K562 (cell line): ENCODE measurements at regions not wholly inside any gene's neighbourhood (a gene's known extent, or its start where the extent isn't known, plus 50 kb on each side); places are given as distances from the start of the nearest gene placed in this dataset.

Experiments
- ATAC-seq: fragments of 200-7000 bp; cut with Tn5 transposase; 3 replicates; pipeline ENCODE4 v1.9.1; 2020; ENCODE audit warnings: moderate library complexity
- BruUV-seq: library from RNA; stranded (reverse); fragments of 400-500 nt; replicated peaks from 2 replicates; lab custom pipeline; 2021; lab: Mats Ljungman, UMichigan
- CTCF ChIA-PET: fragments of 300-600 bp; formaldehyde crosslinking; extraction: SDS; loops from one replicate; lab custom pipeline; 2021; ENCODE audit warnings: low intra/inter-chr PET ratio; lab: Yijun Ruan, JAX
- POLR2A ChIA-PET: fragments of 300-600, 350-650 bp; sonication (Branson Sonifier 250); formaldehyde crosslinking; extraction: SDS; loops from one replicate; lab custom pipeline; 2021; ENCODE audit warnings: antibody characterized with exemption, inconsistent platforms; lab: Yijun Ruan, JAX
- DNase-seq, 4 experiments: peaks; one replicate each; pipeline versions ENCODE4 v3.0.0 to v3.0.0-alpha.2; 2011 to 2018; ENCODE audit warnings: low spot score in 3 of 4, mixed read lengths in 3 of 4; ENCODE audit errors: extremely low read depth in 1 of 4
- FAIRE-seq: peaks from 2 replicates; lab custom pipeline; 2011; peaks lifted over from hg19 to GRCh38; lab: Jason Lieb, UNC
- H2AFZ ChIP-seq: 2 replicates; pipeline ENCODE4 v1.6.0; 2011; ENCODE audit warnings: low read depth, low read length, control low read depth, inconsistent platforms
- H3K27ac ChIP-seq: fragments of 200-600 bp; 3 replicates; pipeline ENCODE4 v1.8.0; 2011; ENCODE audit warnings: low read depth, mild to moderate bottlenecking, control low read depth, inconsistent platforms, low read length, moderate library complexity, mixed read lengths; ENCODE audit errors: extremely low read depth
- H3K27me3 ChIP-seq, 2 experiments: fragments of 300-600 bp in 1 of 2; 2 replicates in 1 of 2; 3 replicates in 1 of 2; pipeline versions ENCODE4 v1.6.0 to v1.8.0; 2011; ENCODE audit warnings: inconsistent platforms in 2 of 2, low read length in 2 of 2, mild to moderate bottlenecking in 1 of 2, mixed read lengths in 1 of 2, moderate library complexity in 1 of 2; ENCODE audit not compliant: control insufficient read depth in 2 of 2, insufficient read depth in 2 of 2
- H3K36me3 ChIP-seq: fragments of 300-600 bp; 3 replicates; pipeline ENCODE4 v1.8.0; 2011; ENCODE audit warnings: mild to moderate bottlenecking, low read length, inconsistent platforms; ENCODE audit not compliant: control insufficient read depth, insufficient read depth
- H3K4me1 ChIP-seq, 2 experiments: fragments of 200-600 bp in 1 of 2; replicated peaks in 1 of 2; 2 replicates in 1 of 2; 3 replicates in 1 of 2; pipeline versions ENCODE4 v1.5.1 to v1.8.0; 2011; ENCODE audit warnings: inconsistent platforms in 2 of 2, low read length in 2 of 2, mild to moderate bottlenecking in 1 of 2, mixed read lengths in 1 of 2, moderate library complexity in 1 of 2; ENCODE audit not compliant: control insufficient read depth in 2 of 2, insufficient read depth in 2 of 2
- H3K4me2 ChIP-seq: 2 replicates; pipeline ENCODE4 v1.6.1; 2011; ENCODE audit warnings: low read length, control low read depth, inconsistent platforms, mixed read lengths; ENCODE audit not compliant: insufficient read depth
- H3K4me3 ChIP-seq: fragments of 200-600 bp; sonication (generic), shearing (Covaris generic); 2 replicates; pipeline ENCODE4 v1.5.1; 2016; ENCODE audit warnings: control low read depth, inconsistent platforms
- H3K79me2 ChIP-seq: fragments of 200-600 bp; 3 replicates; pipeline ENCODE4 v1.8.0; 2011; ENCODE audit warnings: low read length, inconsistent platforms; ENCODE audit not compliant: control insufficient read depth, insufficient read depth
- H3K9ac ChIP-seq, 2 experiments: 2 replicates each; pipeline versions ENCODE4 v1.6.0 to v1.6.1; 2011; ENCODE audit warnings: low read depth in 2 of 2, low read length in 2 of 2, control low read depth in 1 of 2, inconsistent platforms in 1 of 2, mild to moderate bottlenecking in 1 of 2, mixed read lengths in 1 of 2; ENCODE audit not compliant: insufficient read depth in 1 of 2
- H3K9me1 ChIP-seq: one replicate; pipeline ENCODE4 v1.6.0; 2011; ENCODE audit warnings: inconsistent platforms, mild to moderate bottlenecking, low read length, moderate library complexity; ENCODE audit not compliant: control insufficient read depth, insufficient read depth
- H3K9me3 ChIP-seq: replicated peaks from 2 replicates; pipeline ENCODE4 v1.5.1; 2011; ENCODE audit warnings: low read depth, low read length, inconsistent platforms; ENCODE audit not compliant: control insufficient read depth, insufficient read depth
- H4K20me1 ChIP-seq: replicated peaks from 2 replicates; pipeline ENCODE4 v1.6.1; 2011; ENCODE audit warnings: low read length, inconsistent platforms, mixed read lengths; ENCODE audit not compliant: control insufficient read depth, insufficient read depth
- CREB3 ChIP-seq: fragments of 450-650 bp; conservative IDR thresholded peaks from 2 replicates; pipeline ENCODE4 v1.6.1; 2016; ENCODE audit warnings: missing genetic modification characterization, low read depth, mild to moderate bottlenecking, missing compliant biosample characterization, moderate library complexity
- CTCF ChIP-seq, 3 experiments: IDR thresholded peaks in 2 of 3; conservative IDR thresholded peaks in 1 of 3; 2 replicates each; pipeline ENCODE4 v1.5.1; 2011 to 2012; ENCODE audit warnings: low read length in 3 of 3, mild to moderate bottlenecking in 3 of 3, control low read depth in 2 of 3, improper control_type of control experiment in 1 of 3, inconsistent platforms in 1 of 3, low read depth in 1 of 3, mixed read lengths in 1 of 3, moderate library complexity in 1 of 3; ENCODE audit not compliant: insufficient read depth in 2 of 3
- MECOM ChIP-seq: fragments of 250-450 bp; sonication (Bioruptor Pico); IDR thresholded peaks from 2 replicates; pipeline ENCODE4 v1.8.0; 2022; ENCODE audit warnings: inconsistent platforms
- NR2F6 ChIP-seq: fragments of 450-650 bp; formaldehyde crosslinking; IDR thresholded peaks from 2 replicates; pipeline ENCODE4 v1.4.0; 2020; ENCODE audit warnings: mild to moderate bottlenecking
- ZNF146 ChIP-seq: IDR thresholded peaks from one replicate; pipeline ENCODE4 v1.6.1; 2018; ENCODE audit warnings: missing compliant biosample characterization; ENCODE audit not compliant: unreplicated experiment
- WGBS: fragments of 100-300 bp; shearing (Covaris generic); methylation state at CpG from one replicate; pipeline ENCODE4 v1.1.6; 2016; ENCODE audit warnings: low coverage, mixed read lengths; ENCODE audit not compliant: insufficient coverage; ENCODE audit errors: missing lambda C conversion rate; 5-methylcytosine and 5-hydroxymethylcytosine counted together
- in situ Hi-C: fragments of 300-500 bp; cut with MboI; formaldehyde crosslinking; loops from 4 replicates; pipeline ENCODE4 v1.15.0; 2018; ENCODE audit warnings: inconsistent platforms, mixed read lengths
- intact Hi-C: fragments of 100-400 bp; cut with micrococcal nuclease; formaldehyde crosslinking; loops from 2 replicates; pipeline ENCODE4 v1.14.2; 2022

GRCh38 chr4:20044502-20044911, 207.2 kb upstream of the SLIT2 start:
- no peak overlapping the region for H3K27ac ChIP-seq
- FAIRE-seq = no peak
- H3K36me3 ChIP-seq = no peaks in the 10 kb centered on the region
- H3K4me2 ChIP-seq = no peak overlapping the region
- ATAC-seq = no peak
- no peaks in the 10 kb centered on the region for H3K79me2 ChIP-seq
- H3K9me3 ChIP-seq = no peaks in the 10 kb centered on the region
- ChIA-PET CTCF (no interaction called here), POLR2A (no interaction called here)
- H3K4me1 ChIP-seq = no peaks in the 10 kb centered on the region
- H3K9ac ChIP-seq = no peak overlapping the region
- H2AFZ ChIP-seq = no peak overlapping the region
- TF ChIP-seq NR2F6 (CRISPR knock-in tag) (no peak), MECOM (no peak), CREB3 (tag) (no peak), CTCF (IDR thresholded peaks at IDR 0.05 in 2 of 3, conservative IDR thresholded peaks at IDR 0.05 in 1 of 3; ENCODE audit: insufficient read depth in 2 of 3, low read depth in 1 of 3, low read length in 3 of 3) (no peak), ZNF146 (CRISPR knock-in tag) (no peak)
- H4K20me1 ChIP-seq = no peaks in the 10 kb centered on the region
- 2% methylated on average over 2 of the region's 2 CpGs for WGBS
- in situ Hi-C loops (no loop called here), intact Hi-C loops (no loop called here)
- no peak overlapping the region for H3K4me3 ChIP-seq
- BruUV-seq = no TSS peak
- H3K9me1 ChIP-seq = no peaks in the 10 kb centered on the region
- no peak for DNase-seq
- no peaks in the 10 kb centered on the region for H3K27me3 ChIP-seq
